SK-N-SH (cell line): ENCODE measurements at regions not wholly inside any gene's neighbourhood (a gene's known extent, or its start where the extent isn't known, plus 50 kb on each side); places are given as distances from the start of the nearest gene placed in this dataset.

Experiments used
- CTCF ChIA-PET: fragments of 300-600, 350-600 bp; formaldehyde crosslinking; extraction: SDS; loops from one replicate; lab custom pipeline; 2021; lab: Yijun Ruan, JAX
- POLR2A ChIA-PET: fragments of 350-600 bp; sonication (Branson Sonifier 250); formaldehyde crosslinking; extraction: SDS; loops from one replicate; lab custom pipeline; 2020; ENCODE audit warnings: antibody characterized with exemption, inconsistent platforms; lab: Yijun Ruan, JAX
- DNase-seq: peaks from one replicate; pipeline ENCODE4 v3.0.0; 2012
- H2AFZ ChIP-seq: fragments of 200-600 bp; sonication (generic); 2 replicates; pipeline ENCODE4 v1.8.1; 2016; ENCODE audit warnings: antibody characterized with exemption, mild to moderate bottlenecking, low read depth
- H3F3A ChIP-seq: fragments of 200-600 bp; sonication (generic); replicated peaks from 2 replicates; pipeline ENCODE3; 2016; ENCODE audit warnings: antibody characterized with exemption, mild to moderate bottlenecking; ENCODE audit not compliant: insufficient read depth
- H3K27ac ChIP-seq, 2 experiments: fragments of 200-500 bp in 1 of 2; fragments of 200-600 bp in 1 of 2; sonication (Bioruptor generic) in 1 of 2; sonication (generic), shearing (Covaris generic) in 1 of 2; 2 replicates each; pipeline versions ENCODE4 v1.5.1 to v1.6.1; 2014 to 2016; ENCODE audit warnings: low read depth in 2 of 2, inconsistent platforms in 1 of 2, low read length in 1 of 2, mild to moderate bottlenecking in 1 of 2, mixed read lengths in 1 of 2
- H3K27me3 ChIP-seq: fragments of 200-600 bp; sonication (generic), shearing (Covaris generic); 2 replicates; pipeline ENCODE4 v1.6.1; 2016; ENCODE audit warnings: mixed run types; ENCODE audit not compliant: insufficient read depth
- H3K36me3 ChIP-seq, 2 experiments: fragments of 200-500 bp in 1 of 2; fragments of 200-600 bp in 1 of 2; sonication (Bioruptor generic) in 1 of 2; sonication (generic) in 1 of 2; replicated peaks in 1 of 2; 2 replicates each; pipeline versions ENCODE3 to v1.5.1; 2014 to 2016; ENCODE audit warnings: low read length in 1 of 2, mild to moderate bottlenecking in 1 of 2; ENCODE audit not compliant: insufficient read depth in 2 of 2, control insufficient read depth in 1 of 2
- H3K4me1 ChIP-seq, 2 experiments: fragments of 200-500 bp in 1 of 2; fragments of 200-600 bp in 1 of 2; sonication (Bioruptor generic) in 1 of 2; sonication (generic), shearing (Covaris generic) in 1 of 2; 2 replicates each; pipeline versions ENCODE4 v1.5.1 to v1.6.1; 2014 to 2016; ENCODE audit warnings: low read depth in 1 of 2, low read length in 1 of 2, mixed run types in 1 of 2; ENCODE audit not compliant: insufficient read depth in 2 of 2, control insufficient read depth in 1 of 2
- H3K4me2 ChIP-seq: fragments of 200-600 bp; sonication (generic), shearing (Covaris generic); 2 replicates; pipeline ENCODE4 v1.6.1; 2017; ENCODE audit warnings: mixed run types
- H3K4me3 ChIP-seq, 2 experiments: fragments of 200-500 bp in 1 of 2; fragments of 200-600 bp in 1 of 2; sonication (Bioruptor generic) in 1 of 2; sonication (generic), shearing (Covaris generic) in 1 of 2; 2 replicates each; pipeline versions ENCODE4 v1.5.1 to v1.8.1; 2014 to 2016; ENCODE audit warnings: low read depth in 2 of 2, inconsistent platforms in 1 of 2, low read length in 1 of 2, mild to moderate bottlenecking in 1 of 2, mixed read lengths in 1 of 2, moderate library complexity in 1 of 2
- H3K79me2 ChIP-seq: fragments of 200-600 bp; sonication (generic); 2 replicates; pipeline ENCODE4 v1.8.1; 2017; ENCODE audit warnings: mild to moderate bottlenecking; ENCODE audit not compliant: insufficient read depth
- H3K9ac ChIP-seq: fragments of 200-600 bp; sonication (generic); 2 replicates; pipeline ENCODE4 v1.6.1; 2017; ENCODE audit warnings: mixed run types
- H3K9me2 ChIP-seq: fragments of 200-600 bp; sonication (generic); 2 replicates; pipeline ENCODE4 v1.6.1; 2017; ENCODE audit warnings: mixed run types
- H3K9me3 ChIP-seq: fragments of 200-600 bp; sonication (generic); 2 replicates; pipeline ENCODE4 v1.6.1; 2017; ENCODE audit warnings: mixed run types, mild to moderate bottlenecking, moderate library complexity
- H4K20me1 ChIP-seq: fragments of 200-600 bp; sonication (generic); 2 replicates; pipeline ENCODE4 v1.6.1; 2017; ENCODE audit warnings: mild to moderate bottlenecking, mixed run types; ENCODE audit not compliant: insufficient read depth
- CHD2 ChIP-seq: fragments of 150-350 bp; IDR thresholded peaks from 2 replicates; pipeline ENCODE4 v1.6.1; 2018; ENCODE audit warnings: low read length; ENCODE audit not compliant: partially characterized antibody
- CTCF ChIP-seq: fragments of 200-600 bp; sonication (generic); IDR thresholded peaks from 2 replicates; pipeline ENCODE4 v1.6.1; 2017; ENCODE audit warnings: antibody characterized with exemption, mild to moderate bottlenecking, moderate library complexity
- ELF1 ChIP-seq: IDR thresholded peaks from 2 replicates; pipeline ENCODE4 v1.4.0; 2012
- EZH2phosphoT487 ChIP-seq: fragments of 200-600 bp; sonication (generic); IDR thresholded peaks from 2 replicates; pipeline ENCODE4 v1.6.1; 2017; ENCODE audit warnings: low read depth, mixed run types, mild to moderate bottlenecking, antibody characterized with exemption, moderate library complexity, borderline replicate concordance
- FOXJ3 ChIP-seq: sonication (generic); formaldehyde crosslinking; IDR thresholded peaks from 2 replicates; pipeline ENCODE4 v1.5.1; 2020; ENCODE audit warnings: mild to moderate bottlenecking, missing genetic modification reagents
- GATA2 ChIP-seq: sonication (generic); formaldehyde crosslinking; IDR thresholded peaks from 2 replicates; pipeline ENCODE4 v1.5.0; 2020; ENCODE audit warnings: mild to moderate bottlenecking, missing genetic modification reagents
- IRF3 ChIP-seq: fragments of 150-350 bp; IDR thresholded peaks from 2 replicates; pipeline ENCODE4 v1.6.1; 2016; ENCODE audit warnings: mild to moderate bottlenecking, low read depth, low read length
- JUND ChIP-seq: IDR thresholded peaks from 2 replicates; pipeline ENCODE4 v1.4.0; 2012
- MAX ChIP-seq: IDR thresholded peaks from 2 replicates; pipeline ENCODE4 v1.4.0; 2012; ENCODE audit warnings: low read depth
- MXI1 ChIP-seq: IDR thresholded peaks from 2 replicates; pipeline ENCODE4 v1.6.1; 2012; ENCODE audit warnings: mild to moderate bottlenecking, low read depth, low read length, improper control_type of control experiment
- RAD21 ChIP-seq: IDR thresholded peaks from 2 replicates; pipeline ENCODE4 v1.6.1; 2012; ENCODE audit warnings: mild to moderate bottlenecking, low read length
- SMC3 ChIP-seq: IDR thresholded peaks from 2 replicates; pipeline ENCODE4 v1.6.1; 2012; ENCODE audit warnings: low read depth, low read length, improper control_type of control experiment
- TAF1 ChIP-seq: IDR thresholded peaks from 2 replicates; pipeline ENCODE4 v1.6.1; 2012; ENCODE audit warnings: low read depth, mild to moderate bottlenecking, low read length, moderate library complexity, borderline replicate concordance
- USF2 ChIP-seq: fragments of 150-350 bp; IDR thresholded peaks from 2 replicates; pipeline ENCODE4 v1.6.1; 2017; ENCODE audit warnings: antibody characterized with exemption, low read length, low read depth, borderline replicate concordance
- WGBS: methylation state at CpG from one replicate; pipeline ENCODE4 v1.1.6; 2017; ENCODE audit warnings: low lambda C conversion rate; 5-methylcytosine and 5-hydroxymethylcytosine counted together

GRCh38 chr11:103682318-103683184 is 353.9 kb upstream of the DDI1 start:
- Histone ChIP-seq H3F3A (no peaks in the 10 kb centered on the region), H3K4me3 (no peak overlapping the region; a peak in 1 of 4 replicates)
- TF ChIP-seq SMC3, result peak; percentile 95
- TF ChIP-seq TAF1, result no peak
- 0 out of 2 replicates have a peak, but pooled peaks have one; percentile 7 for TF ChIP-seq FOXJ3 (CRISPR knock-in tag)
- TF ChIP-seq IRF3, result no peak
- no peak for TF ChIP-seq ELF1
- no peak for TF ChIP-seq JUND
- TF ChIP-seq EZH2phosphoT487, result no peak
- TF ChIP-seq GATA2, result 0 out of 2 replicates have a peak, but pooled peaks have one; percentile 22
- peak; percentile 92 for TF ChIP-seq CTCF
- TF ChIP-seq CHD2, result peak; percentile 56
- no peak for TF ChIP-seq USF2
- TF ChIP-seq MXI1, result no peak
- peak; percentile 96 for TF ChIP-seq RAD21
- 0 out of 2 replicates have a peak, but pooled peaks have one; percentile 13 for TF ChIP-seq MAX
- TF ChIP-seq, all 33 proteins: peak for 7
- H3K27ac ChIP-seq, result peak overlapping the region in 1 of 2 experiments; percentile 34; a peak in 1 of 4 replicates
- 48% methylated on average over 8 of the region's 8 CpGs for WGBS
- no peak overlapping the region for H3K9ac ChIP-seq
- H3K9me3 ChIP-seq, result no peaks in the 10 kb centered on the region
- no peaks in the 10 kb centered on the region for H3K79me2 ChIP-seq
- H4K20me1 ChIP-seq, result no peaks in the 10 kb centered on the region
- H3K9me2 ChIP-seq, result no peaks in the 10 kb centered on the region
- CTCF ChIA-PET, result interaction anchor here (0.5 to 2.6 kb wide), 70 partner anchors 10 to 1929 kb away, joined by 3 to 18 read pairs (median 4); partner anchors contain the start of gene PDGFD
- DNase-seq, result peak; percentile 49
- H3K4me1 ChIP-seq, result peaks cover 6 to 8% of the 10 kb centered on the region in 2 experiments; a peak in 2 of 4 replicates
- no peaks in the 10 kb centered on the region for H3K27me3 ChIP-seq
- 0 out of 2 replicates have a peak overlapping the region, but pooled peaks have one; percentile 36 for H3K4me2 ChIP-seq
- H2AFZ ChIP-seq, result peak overlapping the region; percentile 30; the same call in 1 of the 2 replicates
- no peaks in the 10 kb centered on the region for H3K36me3 ChIP-seq
- POLR2A ChIA-PET, result no interaction called here
